AG09309 (cell line): ENCODE measurements at regions not wholly inside any gene's neighbourhood (a gene's known extent, or its start where the extent isn't known, plus 50 kb on each side); places are given as distances from the start of the nearest gene placed in this dataset.

Source experiments
- DNase-seq: peaks from one replicate; pipeline ENCODE4 v3.0.0-alpha.2; 2010; ENCODE audit warnings: low read depth
- H3K4me3 ChIP-seq: 2 replicates; pipeline ENCODE4 v1.5.1; 2011; ENCODE audit warnings: mild to moderate bottlenecking, low read depth, low read length, moderate library complexity; ENCODE audit not compliant: control insufficient read depth
- TF ChIP-seq, protein P1 (sequence below): IDR thresholded peaks from 2 replicates; pipeline ENCODE4 v1.5.1; 2011; ENCODE audit warnings: mild to moderate bottlenecking, low read depth, low read length, inconsistent platforms; ENCODE audit not compliant: insufficient read depth, control insufficient read depth; ENCODE audit errors: missing control alignments

DNA sequence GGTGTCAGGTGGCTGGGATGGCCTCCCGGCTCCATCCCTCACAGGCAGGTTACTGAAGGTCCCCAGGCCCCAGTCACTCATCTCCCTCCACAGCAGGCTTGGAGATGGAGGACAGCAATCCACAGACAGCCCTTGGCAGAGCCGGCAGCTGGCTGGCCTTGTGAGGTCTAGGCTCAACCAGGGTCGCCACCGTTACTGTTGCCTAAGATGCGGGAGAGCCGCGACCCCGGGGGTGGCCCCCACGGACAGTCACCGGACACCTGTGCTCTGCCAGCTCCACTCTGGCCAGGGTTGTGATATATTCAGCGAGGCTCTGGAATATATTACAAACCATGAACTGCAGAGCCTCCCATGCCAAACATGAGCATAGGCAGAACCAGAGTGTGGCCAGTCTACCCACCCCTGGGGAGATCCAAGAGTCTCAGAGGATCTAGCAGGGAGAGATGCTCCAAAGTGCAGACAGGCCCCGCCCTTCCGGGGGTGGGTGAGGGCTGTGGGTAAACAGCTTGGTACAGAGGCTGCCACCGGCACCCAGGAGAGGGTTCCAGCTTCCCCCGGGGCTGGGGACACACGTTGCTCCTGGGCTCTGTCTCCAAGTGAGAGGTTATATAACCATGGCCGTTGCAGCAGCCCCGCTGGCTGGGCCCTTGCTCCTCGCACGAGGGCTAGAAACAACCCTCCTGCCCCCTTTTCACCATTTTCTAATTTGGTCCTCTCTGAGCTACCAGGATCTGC lies 55.9 kb upstream of the DIO3 start:
- no peak for DNase-seq
- TF ChIP-seq, protein P1, sequence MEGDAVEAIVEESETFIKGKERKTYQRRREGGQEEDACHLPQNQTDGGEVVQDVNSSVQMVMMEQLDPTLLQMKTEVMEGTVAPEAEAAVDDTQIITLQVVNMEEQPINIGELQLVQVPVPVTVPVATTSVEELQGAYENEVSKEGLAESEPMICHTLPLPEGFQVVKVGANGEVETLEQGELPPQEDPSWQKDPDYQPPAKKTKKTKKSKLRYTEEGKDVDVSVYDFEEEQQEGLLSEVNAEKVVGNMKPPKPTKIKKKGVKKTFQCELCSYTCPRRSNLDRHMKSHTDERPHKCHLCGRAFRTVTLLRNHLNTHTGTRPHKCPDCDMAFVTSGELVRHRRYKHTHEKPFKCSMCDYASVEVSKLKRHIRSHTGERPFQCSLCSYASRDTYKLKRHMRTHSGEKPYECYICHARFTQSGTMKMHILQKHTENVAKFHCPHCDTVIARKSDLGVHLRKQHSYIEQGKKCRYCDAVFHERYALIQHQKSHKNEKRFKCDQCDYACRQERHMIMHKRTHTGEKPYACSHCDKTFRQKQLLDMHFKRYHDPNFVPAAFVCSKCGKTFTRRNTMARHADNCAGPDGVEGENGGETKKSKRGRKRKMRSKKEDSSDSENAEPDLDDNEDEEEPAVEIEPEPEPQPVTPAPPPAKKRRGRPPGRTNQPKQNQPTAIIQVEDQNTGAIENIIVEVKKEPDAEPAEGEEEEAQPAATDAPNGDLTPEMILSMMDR = no peak
- H3K4me3 ChIP-seq = no peak overlapping the region

DNA sequence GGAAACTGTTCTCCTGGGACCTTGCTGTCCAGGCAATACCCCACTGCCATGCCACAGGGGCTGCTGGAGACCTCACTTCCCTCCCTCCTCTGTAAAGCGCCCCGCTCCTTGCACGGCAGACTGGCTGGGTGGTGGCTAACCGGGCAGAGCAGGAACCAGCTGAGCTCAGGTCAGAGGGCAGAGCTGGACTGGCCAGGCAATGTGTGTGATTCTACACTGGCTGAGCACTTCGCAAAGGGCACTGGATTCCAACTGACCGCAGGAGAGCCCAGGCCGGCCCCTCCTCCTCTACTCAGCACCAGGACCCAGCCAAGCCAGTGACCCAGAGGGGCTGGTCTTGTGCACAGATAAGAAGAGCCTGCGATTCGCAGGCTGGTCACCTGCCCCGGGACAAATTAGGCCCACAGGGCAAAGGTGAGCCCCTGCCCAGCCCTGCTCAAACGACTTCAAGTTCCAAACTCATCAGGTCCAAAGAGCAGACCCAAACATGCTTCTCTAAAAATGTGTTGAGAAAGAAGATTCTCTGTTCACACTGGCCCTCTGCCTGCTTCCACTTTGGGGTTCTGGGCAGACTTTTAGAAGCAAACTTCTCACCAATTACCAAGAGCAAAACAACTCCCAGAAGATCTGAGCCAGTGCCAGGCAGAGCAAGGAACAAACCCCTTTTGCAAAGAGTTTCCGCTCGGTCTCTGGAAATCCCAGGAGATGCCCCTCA lies 54.9 kb upstream of the DIO3 start:
- no peak for DNase-seq
- TF ChIP-seq, protein P1 = no peak
- H3K4me3 ChIP-seq = no peak overlapping the region

- TF ChIP-seq, protein P1 = no peak
- no peak overlapping the region for H3K4me3 ChIP-seq
- DNase-seq = no peak
These were observed 54.1 kb upstream of the DIO3 start for GRCh38 chr14:101506926-101507835.

DNA sequence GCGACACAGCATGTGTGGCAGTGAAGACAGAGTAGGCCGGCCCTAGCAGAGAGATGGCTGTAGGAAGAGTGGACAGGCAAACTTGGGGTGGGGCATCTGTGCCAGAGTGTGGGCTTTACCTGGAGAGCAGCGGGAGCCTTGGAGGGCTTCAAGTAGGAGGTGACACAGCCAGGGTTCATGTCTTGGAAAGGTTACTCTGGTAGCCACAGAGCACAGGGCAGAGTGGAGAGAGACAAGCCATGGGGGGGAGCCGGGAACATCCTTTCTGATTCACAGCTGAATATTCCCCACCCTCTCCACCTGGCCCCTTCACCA lies 53.5 kb upstream of the DIO3 start:
- DNase-seq = no peak
- no peak overlapping the region for H3K4me3 ChIP-seq
- TF ChIP-seq, protein P1 = no peak

- TF ChIP-seq, protein P1 = no peak
- no peak overlapping the region for H3K4me3 ChIP-seq
- DNase-seq = no peak
These were observed 52.9 kb upstream of the DIO3 start for GRCh38 chr14:101508196-101508947.
